SK-N-SH (cell line): ENCODE measurements at regions not wholly inside any gene's neighbourhood (a gene's known extent, or its start where the extent isn't known, plus 50 kb on each side); places are given as distances from the start of the nearest gene placed in this dataset.

Source experiments
- CTCF ChIA-PET: fragments of 300-600, 350-600 bp; formaldehyde crosslinking; extraction: SDS; loops from one replicate; lab custom pipeline; 2021; lab: Yijun Ruan, JAX
- POLR2A ChIA-PET: fragments of 350-600 bp; sonication (Branson Sonifier 250); formaldehyde crosslinking; extraction: SDS; loops from one replicate; lab custom pipeline; 2020; ENCODE audit warnings: antibody characterized with exemption, inconsistent platforms; lab: Yijun Ruan, JAX
- DNase-seq: peaks from one replicate; pipeline ENCODE4 v3.0.0; 2012
- H2AFZ ChIP-seq: fragments of 200-600 bp; sonication (generic); 2 replicates; pipeline ENCODE4 v1.8.1; 2016; ENCODE audit warnings: antibody characterized with exemption, mild to moderate bottlenecking, low read depth
- H3F3A ChIP-seq: fragments of 200-600 bp; sonication (generic); replicated peaks from 2 replicates; pipeline ENCODE3; 2016; ENCODE audit warnings: antibody characterized with exemption, mild to moderate bottlenecking; ENCODE audit not compliant: insufficient read depth
- H3K27ac ChIP-seq, 2 experiments: fragments of 200-500 bp in 1 of 2; fragments of 200-600 bp in 1 of 2; sonication (Bioruptor generic) in 1 of 2; sonication (generic), shearing (Covaris generic) in 1 of 2; 2 replicates each; pipeline versions ENCODE4 v1.5.1 to v1.6.1; 2014 to 2016; ENCODE audit warnings: low read depth in 2 of 2, inconsistent platforms in 1 of 2, low read length in 1 of 2, mild to moderate bottlenecking in 1 of 2, mixed read lengths in 1 of 2
- H3K27me3 ChIP-seq: fragments of 200-600 bp; sonication (generic), shearing (Covaris generic); 2 replicates; pipeline ENCODE4 v1.6.1; 2016; ENCODE audit warnings: mixed run types; ENCODE audit not compliant: insufficient read depth
- H3K36me3 ChIP-seq, 2 experiments: fragments of 200-500 bp in 1 of 2; fragments of 200-600 bp in 1 of 2; sonication (Bioruptor generic) in 1 of 2; sonication (generic) in 1 of 2; replicated peaks in 1 of 2; 2 replicates each; pipeline versions ENCODE3 to v1.5.1; 2014 to 2016; ENCODE audit warnings: low read length in 1 of 2, mild to moderate bottlenecking in 1 of 2; ENCODE audit not compliant: insufficient read depth in 2 of 2, control insufficient read depth in 1 of 2
- H3K4me1 ChIP-seq, 2 experiments: fragments of 200-500 bp in 1 of 2; fragments of 200-600 bp in 1 of 2; sonication (Bioruptor generic) in 1 of 2; sonication (generic), shearing (Covaris generic) in 1 of 2; 2 replicates each; pipeline versions ENCODE4 v1.5.1 to v1.6.1; 2014 to 2016; ENCODE audit warnings: low read depth in 1 of 2, low read length in 1 of 2, mixed run types in 1 of 2; ENCODE audit not compliant: insufficient read depth in 2 of 2, control insufficient read depth in 1 of 2
- H3K4me2 ChIP-seq: fragments of 200-600 bp; sonication (generic), shearing (Covaris generic); 2 replicates; pipeline ENCODE4 v1.6.1; 2017; ENCODE audit warnings: mixed run types
- H3K4me3 ChIP-seq, 2 experiments: fragments of 200-500 bp in 1 of 2; fragments of 200-600 bp in 1 of 2; sonication (Bioruptor generic) in 1 of 2; sonication (generic), shearing (Covaris generic) in 1 of 2; 2 replicates each; pipeline versions ENCODE4 v1.5.1 to v1.8.1; 2014 to 2016; ENCODE audit warnings: low read depth in 2 of 2, inconsistent platforms in 1 of 2, low read length in 1 of 2, mild to moderate bottlenecking in 1 of 2, mixed read lengths in 1 of 2, moderate library complexity in 1 of 2
- H3K79me2 ChIP-seq: fragments of 200-600 bp; sonication (generic); 2 replicates; pipeline ENCODE4 v1.8.1; 2017; ENCODE audit warnings: mild to moderate bottlenecking; ENCODE audit not compliant: insufficient read depth
- H3K9ac ChIP-seq: fragments of 200-600 bp; sonication (generic); 2 replicates; pipeline ENCODE4 v1.6.1; 2017; ENCODE audit warnings: mixed run types
- H3K9me2 ChIP-seq: fragments of 200-600 bp; sonication (generic); 2 replicates; pipeline ENCODE4 v1.6.1; 2017; ENCODE audit warnings: mixed run types
- H3K9me3 ChIP-seq: fragments of 200-600 bp; sonication (generic); 2 replicates; pipeline ENCODE4 v1.6.1; 2017; ENCODE audit warnings: mixed run types, mild to moderate bottlenecking, moderate library complexity
- H4K20me1 ChIP-seq: fragments of 200-600 bp; sonication (generic); 2 replicates; pipeline ENCODE4 v1.6.1; 2017; ENCODE audit warnings: mild to moderate bottlenecking, mixed run types; ENCODE audit not compliant: insufficient read depth
- EP300 ChIP-seq, 2 experiments: IDR thresholded peaks; 2 replicates each; pipeline versions ENCODE4 v1.4.0 to v1.6.1; 2012; ENCODE audit warnings: borderline replicate concordance in 1 of 2, low read depth in 1 of 2, low read length in 1 of 2
- EZH2phosphoT487 ChIP-seq: fragments of 200-600 bp; sonication (generic); IDR thresholded peaks from 2 replicates; pipeline ENCODE4 v1.6.1; 2017; ENCODE audit warnings: low read depth, mixed run types, mild to moderate bottlenecking, antibody characterized with exemption, moderate library complexity, borderline replicate concordance
- FOSL2 ChIP-seq: IDR thresholded peaks from 2 replicates; pipeline ENCODE4 v1.4.0; 2012; ENCODE audit warnings: low read depth, mild to moderate bottlenecking, moderate library complexity, borderline replicate concordance
- FOXJ3 ChIP-seq: sonication (generic); formaldehyde crosslinking; IDR thresholded peaks from 2 replicates; pipeline ENCODE4 v1.5.1; 2020; ENCODE audit warnings: mild to moderate bottlenecking, missing genetic modification reagents
- JUND ChIP-seq: IDR thresholded peaks from 2 replicates; pipeline ENCODE4 v1.4.0; 2012
- MEF2A ChIP-seq: IDR thresholded peaks from 2 replicates; pipeline ENCODE4 v1.4.0; 2012; ENCODE audit warnings: low read depth, borderline replicate concordance
- NFIC ChIP-seq: IDR thresholded peaks from 2 replicates; pipeline ENCODE4 v1.4.0; 2012; ENCODE audit warnings: borderline replicate concordance
- NRF1 ChIP-seq: IDR thresholded peaks from 2 replicates; pipeline ENCODE4 v1.6.1; 2012; ENCODE audit warnings: low read depth, mild to moderate bottlenecking, low read length
- POLR2AphosphoS5 ChIP-seq: IDR thresholded peaks from 2 replicates; pipeline ENCODE4 v1.6.1; 2012; ENCODE audit warnings: low read depth, low read length
- RCOR1 ChIP-seq: fragments of 150-350 bp; IDR thresholded peaks from 2 replicates; pipeline ENCODE4 v1.6.1; 2017; ENCODE audit warnings: antibody characterized with exemption, low read length
- RXRA ChIP-seq: IDR thresholded peaks from 2 replicates; pipeline ENCODE4 v1.4.0; 2012; ENCODE audit warnings: low read depth, mild to moderate bottlenecking, borderline replicate concordance
- SIN3A ChIP-seq: IDR thresholded peaks from 2 replicates; pipeline ENCODE4 v1.6.1; 2012; ENCODE audit warnings: low read depth, mild to moderate bottlenecking, low read length, moderate library complexity, borderline replicate concordance
- SMC3 ChIP-seq: IDR thresholded peaks from 2 replicates; pipeline ENCODE4 v1.6.1; 2012; ENCODE audit warnings: low read depth, low read length, improper control_type of control experiment
- TCF12 ChIP-seq: IDR thresholded peaks from 2 replicates; pipeline ENCODE4 v1.4.0; 2012
- TEAD4 ChIP-seq: IDR thresholded peaks from 2 replicates; pipeline ENCODE4 v1.4.0; 2012; ENCODE audit warnings: mild to moderate bottlenecking, borderline replicate concordance; ENCODE audit not compliant: insufficient read depth
- USF1 ChIP-seq: IDR thresholded peaks from 2 replicates; pipeline ENCODE4 v1.4.0; 2012; ENCODE audit warnings: low read depth, borderline replicate concordance
- USF2 ChIP-seq: fragments of 150-350 bp; IDR thresholded peaks from 2 replicates; pipeline ENCODE4 v1.6.1; 2017; ENCODE audit warnings: antibody characterized with exemption, low read length, low read depth, borderline replicate concordance
- YY1 ChIP-seq: IDR thresholded peaks from 2 replicates; pipeline ENCODE4 v1.4.0; 2012; ENCODE audit warnings: low read depth, mild to moderate bottlenecking
- WGBS: methylation state at CpG from one replicate; pipeline ENCODE4 v1.1.6; 2017; ENCODE audit warnings: low lambda C conversion rate; 5-methylcytosine and 5-hydroxymethylcytosine counted together
- TF ChIP-seq, protein P1 (sequence below): IDR thresholded peaks from 2 replicates; pipeline ENCODE4 v1.4.0; 2012; ENCODE audit warnings: low read depth
- TF ChIP-seq, protein P2 (sequence below): IDR thresholded peaks from 2 replicates; pipeline ENCODE4; 2012

DNA sequence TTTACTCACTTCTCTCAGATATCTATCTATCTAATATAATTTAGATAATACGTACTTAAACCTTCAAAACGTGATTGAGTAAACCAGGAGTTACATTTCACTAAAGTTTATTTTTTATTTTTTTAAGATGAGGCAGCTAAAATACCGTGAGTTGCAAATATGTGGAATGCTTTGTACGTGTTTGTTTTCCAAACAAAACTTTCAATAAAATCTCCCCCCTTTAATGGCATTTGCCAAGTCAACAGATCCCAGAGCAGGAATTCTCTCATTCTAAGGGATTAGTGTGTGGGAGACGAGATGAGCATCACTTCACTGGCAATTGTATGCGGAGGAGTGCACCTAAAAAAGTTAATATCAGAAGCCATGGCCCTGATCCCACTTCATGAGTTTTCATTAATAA, 53.7 kb upstream of the MAGI2 start:
- no peaks in the 10 kb centered on the region for H3K27me3 ChIP-seq
- H3K36me3 ChIP-seq, result no peaks in the 10 kb centered on the region
- no peaks in the 10 kb centered on the region for H4K20me1 ChIP-seq
- H3K4me3 ChIP-seq, result no peak overlapping the region
- WGBS, result 74% methylated on average over 6 of the region's 6 CpGs
- no peak overlapping the region for H3K4me2 ChIP-seq
- no peak for DNase-seq
- POLR2A ChIA-PET, result no interaction called here
- CTCF ChIA-PET, result no interaction called here
- no peak overlapping the region for H2AFZ ChIP-seq
- TF ChIP-seq RXRA (no peak), NFIC (no peak), POLR2AphosphoS5 (no peak), EZH2phosphoT487 (no peak), SMC3 (no peak), RCOR1 (no peak), YY1 (no peak), MEF2A (no peak)
- no peak overlapping the region; a peak in 1 of 4 replicates for H3K27ac ChIP-seq
- H3F3A ChIP-seq, result peaks cover 6% of the 10 kb centered on the region
- H3K79me2 ChIP-seq, result no peaks in the 10 kb centered on the region
- no peaks in the 10 kb centered on the region for H3K9me3 ChIP-seq
- no peak overlapping the region for H3K9ac ChIP-seq
- H3K9me2 ChIP-seq, result no peaks in the 10 kb centered on the region
- no peaks in the 10 kb centered on the region; a peak in 1 of 4 replicates for H3K4me1 ChIP-seq

- TF ChIP-seq, protein P1, sequence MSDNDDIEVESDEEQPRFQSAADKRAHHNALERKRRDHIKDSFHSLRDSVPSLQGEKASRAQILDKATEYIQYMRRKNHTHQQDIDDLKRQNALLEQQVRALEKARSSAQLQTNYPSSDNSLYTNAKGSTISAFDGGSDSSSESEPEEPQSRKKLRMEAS, result 0 out of 2 replicates have a peak, but pooled peaks have one; percentile 24
- peak; percentile 29; the same call in 1 of the 2 replicates for TF ChIP-seq FOSL2
- TF ChIP-seq RXRA, result 0 out of 2 replicates have a peak, but pooled peaks have one; percentile 59
- TF ChIP-seq FOXJ3 (CRISPR knock-in tag), result no peak
- peak; percentile 48; the same call in 1 of the 2 replicates for TF ChIP-seq POLR2AphosphoS5
- TF ChIP-seq TEAD4, result peak; percentile 98
- no peak for TF ChIP-seq EZH2phosphoT487
- peak in 1 of 2 experiments; percentile 62; a peak in 1 of 4 replicates for TF ChIP-seq EP300 (IDR thresholded peaks at IDR 0.05; ENCODE audit: borderline replicate concordance in 1 of 2, low read depth in 1 of 2, low read length in 1 of 2)
- TF ChIP-seq NFIC, result peak; percentile 75
- TF ChIP-seq YY1, result no peak
- no peak for TF ChIP-seq USF1
- TF ChIP-seq, protein P2, sequence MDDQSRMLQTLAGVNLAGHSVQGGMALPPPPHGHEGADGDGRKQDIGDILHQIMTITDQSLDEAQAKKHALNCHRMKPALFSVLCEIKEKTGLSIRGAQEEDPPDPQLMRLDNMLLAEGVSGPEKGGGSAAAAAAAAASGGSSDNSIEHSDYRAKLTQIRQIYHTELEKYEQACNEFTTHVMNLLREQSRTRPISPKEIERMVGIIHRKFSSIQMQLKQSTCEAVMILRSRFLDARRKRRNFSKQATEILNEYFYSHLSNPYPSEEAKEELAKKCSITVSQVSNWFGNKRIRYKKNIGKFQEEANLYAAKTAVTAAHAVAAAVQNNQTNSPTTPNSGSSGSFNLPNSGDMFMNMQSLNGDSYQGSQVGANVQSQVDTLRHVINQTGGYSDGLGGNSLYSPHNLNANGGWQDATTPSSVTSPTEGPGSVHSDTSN, result peak; percentile 70
- TF ChIP-seq NRF1, result no peak
- TF ChIP-seq USF2, result no peak
- no peak for TF ChIP-seq SIN3A
- TF ChIP-seq TCF12, result peak; percentile 66
- peak; percentile 64 for TF ChIP-seq JUND
- TF ChIP-seq, all 33 proteins: peak for 10
- Histone ChIP-seq H3K36me3 (no peaks in the 10 kb centered on the region), H3K27ac (peak overlapping the region in 1 of 2 experiments; percentile 50; a peak in 2 of 4 replicates), H3K4me2 (no peak overlapping the region), H3K9me3 (no peaks in the 10 kb centered on the region), H3K4me3 (no peak overlapping the region), H3K4me1 (no peaks in the 10 kb centered on the region; a peak in 1 of 4 replicates), H3K9me2 (no peaks in the 10 kb centered on the region), H4K20me1 (no peaks in the 10 kb centered on the region), H2AFZ (peak overlapping the region; percentile 0; the same call in 1 of the 2 replicates), H3K9ac (no peak overlapping the region), H3K79me2 (no peaks in the 10 kb centered on the region), H3K27me3 (no peaks in the 10 kb centered on the region), H3F3A (peaks cover 6% of the 10 kb centered on the region)
- WGBS, result 41% methylated on average over 2 of the region's 2 CpGs
- CTCF ChIA-PET, result no interaction called here
- no peak for DNase-seq
- POLR2A ChIA-PET, result no interaction called here
These were observed 53.0 kb upstream of the MAGI2 start for GRCh38 chr7:79506481-79506880.
